ENCODE measurements at regions not wholly inside any gene's neighbourhood (a gene's known extent, or its start where the extent isn't known, plus 50 kb on each side); places are given as distances from the start of the nearest gene placed in this dataset.
A peak's percentile ranks its signal among the peaks of the same experiment; 100 is the strongest.

DNA sequence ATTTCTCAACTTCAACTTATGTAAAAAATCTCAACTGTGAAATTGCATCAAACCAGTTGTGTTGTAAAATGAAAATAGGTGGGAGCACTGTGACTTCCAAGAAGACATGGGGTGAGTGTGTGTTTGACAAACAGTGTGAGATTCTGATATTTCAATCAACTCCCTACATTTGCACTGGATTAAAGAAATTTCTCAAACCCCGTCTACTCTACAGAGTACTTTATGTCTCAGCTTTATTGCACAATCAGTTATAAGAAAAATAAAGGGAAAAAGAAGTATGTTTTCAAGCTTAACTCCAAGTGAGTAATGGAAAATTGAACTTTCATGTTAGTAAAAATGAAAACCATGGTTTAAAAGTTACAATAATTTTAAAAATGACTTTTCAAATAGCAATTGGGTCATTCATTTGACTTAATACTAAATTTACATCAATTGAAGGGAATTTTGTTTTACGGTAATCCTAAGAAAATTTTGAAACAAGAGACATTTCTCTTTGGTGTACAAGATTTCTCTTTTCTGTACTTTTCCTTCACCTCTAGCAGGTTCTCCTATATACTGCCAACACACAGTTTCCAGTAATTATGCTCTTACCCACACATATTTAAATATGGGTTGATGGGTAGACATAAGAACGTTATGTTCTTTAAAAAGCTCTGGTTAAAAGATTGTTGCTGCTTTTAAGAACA lies 80.3 kb downstream of the CDO1 start:
- Mint-ChIP-seq H3K27ac (peak overlapping the region; percentile 10 to 64 (median 57); a peak in 3 of 7 replicates), H3K9me3 (peaks cover 3 to 5% of the 10 kb centered on the region in 2 experiments; a peak in 4 of 5 replicates), H3K27me3 (ENCODE audit: low read depth) (no peaks in the 10 kb centered on the region), H3K36me3 (ENCODE audit: insufficient read depth in 1 of 3, low read depth in 3 of 3) (peaks cover 0 to 14% (median 4%) of the 10 kb centered on the region in 3 experiments; a peak in 4 of 7 replicates), H3K4me3 (no peak overlapping the region), H3K4me1 (peaks cover 54% of the 10 kb centered on the region in 2 experiments)
- Histone ChIP-seq H3K14ac (ENCODE audit: insufficient read depth, low read length) (no peak overlapping the region), H4K5ac (ENCODE audit: insufficient read length, low read depth, low read length) (no peak overlapping the region), H2AK5ac (ENCODE audit: insufficient read length, low read length) (no peak overlapping the region), H2BK120ac (ENCODE audit: low read depth, low read length, poor library complexity, severe bottlenecking) (no peak overlapping the region), H3T11ph (ENCODE audit: low read length) (no peak overlapping the region), H3K56ac (ENCODE audit: insufficient read length, low read depth, low read length) (no peak overlapping the region), H2BK15ac (ENCODE audit: low read depth, low read length) (no peak overlapping the region), H3K4ac (ENCODE audit: low read depth, low read length) (no peak overlapping the region), H3K18ac (ENCODE audit: insufficient read length, low read depth, low read length) (no peak overlapping the region), H3K27me3 (ENCODE audit: insufficient read depth, low read length) (no peaks in the 10 kb centered on the region), H3K4me2 (ENCODE audit: insufficient read depth, insufficient read length, low read length) (no peak overlapping the region), H3K23ac (ENCODE audit: insufficient read length, low read depth, low read length) (no peak overlapping the region), H3K27ac (ENCODE audit: insufficient read length, low read depth, low read length) (no peak overlapping the region), H3K9ac (ENCODE audit: extremely low read depth, insufficient read length, low read length) (no peak overlapping the region), H4K8ac (replicated peaks; ENCODE audit: insufficient read length, low read depth, low read length) (no peak overlapping the region), H2BK5ac (ENCODE audit: insufficient read length, low read length) (no peak overlapping the region), H2AFZ (ENCODE audit: low read length) (no peak overlapping the region), H2BK12ac (ENCODE audit: insufficient read length, low read depth, low read length) (no peak overlapping the region), H3K79me2 (ENCODE audit: insufficient read depth, low read length) (no peaks in the 10 kb centered on the region), H4K20me1 (ENCODE audit: control insufficient read depth, insufficient read depth, insufficient read length) (no peaks in the 10 kb centered on the region), H3K4me1 (ENCODE audit: insufficient read depth, low read length) (peaks cover 14% of the 10 kb centered on the region; the same call in 1 of the 2 replicates), H2BK20ac (ENCODE audit: low read depth, low read length, poor library complexity, severe bottlenecking) (no peak overlapping the region), H3K9me3 (ENCODE audit: control insufficient read depth, low read depth, low read length) (no peaks in the 10 kb centered on the region), H3K23me2 (ENCODE audit: insufficient read length, low read depth, low read length, poor library complexity, severe bottlenecking) (no peaks in the 10 kb centered on the region), H3K79me1 (ENCODE audit: insufficient read depth, low read depth, low read length, poor library complexity, severe bottlenecking) (no peaks in the 10 kb centered on the region), H4K91ac (ENCODE audit: insufficient read length, low read depth, low read length) (no peak overlapping the region)
- TF ChIP-seq CTCF (conservative IDR thresholded peaks at IDR 0.05) = no peak
- DNase-seq = no peak
- no CpG with 5 or more reads among the region's 3 CpGs for WGBS (ENCODE audit: extremely low coverage, insufficient read length, low lambda C conversion rate)

All from H9 (cell line).